GM11168 (cell line): ENCODE measurements at regions not wholly inside any gene's neighbourhood (a gene's known extent, or its start where the extent isn't known, plus 50 kb on each side); places are given as distances from the start of the nearest gene placed in this dataset.

Experiments used
- in situ Hi-C: fragments of 300-500 bp; cut with MboI; formaldehyde crosslinking; loops from one replicate; pipeline ENCODE4 v1.12.0; 2022; ENCODE audit warnings: low sequenced_read_pairs; ENCODE audit not compliant: unreplicated experiment

DNA sequence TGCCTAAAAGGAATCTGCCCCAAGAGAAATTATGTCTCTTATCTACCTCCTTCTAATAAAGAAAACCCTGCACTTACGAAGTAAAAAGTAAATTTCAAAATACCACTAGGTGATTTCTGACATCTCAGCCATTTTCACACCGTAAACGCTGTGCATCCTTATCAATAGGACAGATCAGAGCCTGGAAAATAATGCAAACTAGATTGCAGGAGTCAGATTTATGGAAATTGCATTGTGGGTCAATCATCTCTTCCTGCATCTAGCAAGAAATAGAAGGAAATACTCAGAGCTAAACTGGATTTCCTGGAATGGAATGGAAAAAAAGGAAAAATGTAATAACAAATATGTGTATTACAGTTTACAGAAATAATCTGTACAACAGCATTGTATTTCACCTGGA lies 114.3 kb upstream of the PLPPR4 start:
- in situ Hi-C loops: no loop called here

DNA sequence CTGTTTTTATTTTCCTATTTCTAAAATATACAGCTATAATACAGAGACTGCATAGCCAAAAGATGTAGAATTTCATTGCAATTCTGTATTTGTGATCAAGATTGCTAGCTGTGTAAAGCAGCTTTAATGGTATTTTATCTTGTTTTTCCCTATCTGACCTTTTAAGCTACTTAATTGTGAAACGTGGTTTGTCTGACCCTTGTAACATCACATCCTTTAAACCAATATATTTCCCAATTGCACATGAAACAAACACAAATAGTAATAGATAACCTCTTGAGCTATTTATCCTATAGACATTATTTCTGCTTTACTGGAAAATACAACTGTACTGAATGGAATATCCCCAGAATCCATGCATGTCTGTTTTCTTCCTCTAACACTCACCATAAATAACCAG lies 112.2 kb upstream of the PLPPR4 start:
- in situ Hi-C loops: no loop called here

- in situ Hi-C loops: no loop called here
These were observed 100.6 kb upstream of the PLPPR4 start for GRCh38 chr1:99163671-99164070.

DNA sequence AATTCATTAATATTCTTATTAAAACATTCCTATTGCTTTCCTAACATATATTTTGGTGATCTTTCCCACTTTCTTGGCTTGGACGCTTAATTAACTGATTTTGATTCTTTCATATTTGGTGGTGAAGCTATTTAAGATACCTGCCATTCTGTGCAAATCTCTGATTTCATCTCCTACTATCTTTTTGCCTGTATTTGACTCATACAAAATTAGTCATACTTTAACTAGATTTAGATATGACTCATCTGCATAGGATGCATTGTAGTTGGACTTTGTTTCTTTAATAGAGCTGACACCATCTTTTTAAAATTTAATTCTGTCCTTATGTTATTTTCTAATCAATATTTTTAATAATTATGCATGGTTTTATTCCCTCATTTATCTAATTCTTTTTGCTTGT lies 93.8 kb upstream of the PLPPR4 start:
- in situ Hi-C loops: no loop called here

DNA sequence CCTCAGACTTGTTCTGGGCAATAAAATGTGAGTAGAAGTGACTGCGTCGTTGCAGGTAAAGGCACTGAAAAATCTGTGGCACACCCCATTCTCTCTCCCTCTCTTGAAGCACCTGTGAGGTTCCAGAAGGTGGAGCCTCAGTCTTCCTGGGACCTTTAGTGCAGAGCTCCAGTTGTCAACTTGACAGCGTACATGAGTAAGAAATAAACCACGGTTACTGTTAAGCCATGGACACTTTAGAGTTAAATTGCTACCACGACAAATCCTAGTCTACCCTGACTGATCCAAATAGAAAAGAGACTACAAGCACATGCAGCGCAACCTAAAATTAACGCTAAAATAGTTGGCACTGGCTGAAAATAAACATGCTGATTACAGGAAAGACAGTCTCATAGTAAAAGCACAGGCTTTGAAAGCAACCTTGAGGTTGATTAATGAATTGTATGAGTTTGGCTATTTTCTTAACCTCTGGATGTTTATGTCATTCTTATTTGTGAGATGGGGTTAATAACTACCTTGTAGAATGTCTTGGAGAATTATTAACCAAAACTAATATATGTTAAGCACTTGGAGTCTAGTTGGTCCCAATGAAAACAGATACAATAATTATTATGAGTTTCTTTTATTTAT lies 93.0 kb upstream of the PLPPR4 start:
- in situ Hi-C loops: no loop called here

GRCh38 chr1:99173282-99173681 lies 91.0 kb upstream of the PLPPR4 start:
- in situ Hi-C loops: no loop called here

GRCh38 chr1:99173900-99174299 lies 90.4 kb upstream of the PLPPR4 start:
- in situ Hi-C loops: no loop called here

GRCh38 chr1:99176753-99177152 lies 87.5 kb upstream of the PLPPR4 start:
- in situ Hi-C loops: no loop called here

DNA sequence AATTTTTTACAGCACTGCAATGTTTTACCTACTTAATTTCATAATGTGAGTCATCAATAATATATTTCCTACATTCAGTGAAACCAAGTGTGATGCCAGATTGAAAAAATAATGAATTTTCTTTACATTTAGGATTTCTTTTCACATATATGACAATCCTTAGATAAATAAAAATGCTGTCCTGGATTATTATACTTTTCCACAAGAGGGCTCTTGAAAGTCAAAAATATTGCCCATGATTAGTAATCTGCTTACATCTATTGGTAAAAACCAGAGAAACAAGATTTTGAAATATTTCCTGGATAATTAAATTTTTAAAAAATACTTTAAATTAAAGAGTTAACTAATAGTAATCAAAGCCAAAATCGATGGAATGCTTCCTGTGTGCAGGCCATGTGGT lies 86.8 kb upstream of the PLPPR4 start:
- in situ Hi-C loops: no loop called here

- in situ Hi-C loops: loop anchor here (10.0 kb wide), 1 partner anchor 304 kb away; no protein-coding TSS in a partner anchor
These were observed 83.9 kb upstream of the PLPPR4 start for GRCh38 chr1:99180343-99180808.

DNA sequence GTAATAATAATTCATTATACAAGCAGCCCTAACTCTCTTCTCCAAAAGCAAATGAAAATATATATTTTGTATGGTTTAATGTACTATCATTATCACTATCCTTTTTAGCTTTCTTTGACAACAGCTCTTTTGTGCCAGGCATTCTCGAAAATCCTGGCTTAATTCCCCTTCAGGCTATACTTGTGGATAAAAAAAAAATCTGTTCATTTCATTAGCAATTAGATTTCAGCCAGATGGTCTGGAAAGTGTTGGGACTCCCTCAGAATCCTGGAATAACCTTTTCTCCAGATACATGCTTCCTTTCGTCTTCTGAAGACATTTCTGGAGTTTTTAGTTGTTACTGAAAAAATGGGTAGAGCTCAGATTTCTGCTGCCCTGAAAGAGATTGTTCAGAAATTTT lies 83.4 kb upstream of the PLPPR4 start:
- in situ Hi-C loops: loop anchor here (10.0 kb wide), 1 partner anchor 304 kb away; no protein-coding TSS in a partner anchor

GRCh38 chr1:99181892-99182291 lies 82.4 kb upstream of the PLPPR4 start:
- in situ Hi-C loops: loop anchor here (10.0 kb wide), 1 partner anchor 303 kb away; no protein-coding TSS in a partner anchor

DNA sequence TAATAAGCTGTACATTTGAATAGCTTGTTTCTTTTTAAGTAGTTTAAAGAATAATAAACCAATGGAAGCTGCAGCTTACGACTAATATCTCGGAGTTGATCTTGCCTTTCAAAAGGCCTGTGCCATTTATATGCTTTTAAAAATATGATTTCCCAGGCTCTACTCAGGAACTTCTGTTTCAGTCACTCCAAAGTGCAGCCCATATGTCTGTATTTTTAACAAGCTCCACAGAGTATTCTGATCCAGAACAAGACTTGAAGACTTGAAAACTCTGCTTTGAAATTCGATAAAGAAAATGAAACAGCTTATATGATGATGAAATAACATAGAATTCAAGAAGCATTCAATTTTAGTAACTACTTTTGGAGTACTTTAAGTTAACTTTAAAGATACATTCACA lies 79.1 kb upstream of the PLPPR4 start:
- in situ Hi-C loops: loop anchor here (10.0 kb wide), 1 partner anchor 300 kb away; no protein-coding TSS in a partner anchor

DNA sequence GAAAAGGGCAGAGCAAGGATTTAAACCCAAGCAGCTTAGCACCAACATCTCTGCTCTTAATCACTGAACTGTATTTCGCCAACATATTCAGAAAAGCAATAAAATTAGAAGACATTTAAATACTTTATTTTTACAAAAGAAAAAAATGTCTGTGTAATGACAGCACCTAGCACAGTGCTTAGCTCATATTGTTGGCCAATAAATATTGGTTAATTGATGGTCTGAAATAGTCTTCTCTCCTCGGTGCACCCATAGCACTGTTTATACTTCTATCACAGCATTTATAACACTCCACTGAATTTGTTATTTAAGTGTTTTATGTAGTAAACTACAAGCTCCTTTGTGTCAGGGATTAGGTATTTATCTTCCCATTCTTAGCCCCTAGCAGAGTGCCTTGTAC lies 70.9 kb upstream of the PLPPR4 start:
- in situ Hi-C loops: no loop called here

GRCh38 chr1:99198393-99198792 lies 65.9 kb upstream of the PLPPR4 start:
- in situ Hi-C loops: no loop called here

- in situ Hi-C loops: no loop called here
These were observed 57.1 kb upstream of the PLPPR4 start for GRCh38 chr1:99207216-99207615.
